ENCODE measurements at regions not wholly inside any gene's neighbourhood (a gene's known extent, or its start where the extent isn't known, plus 50 kb on each side); places are given as distances from the start of the nearest gene placed in this dataset.

DNA sequence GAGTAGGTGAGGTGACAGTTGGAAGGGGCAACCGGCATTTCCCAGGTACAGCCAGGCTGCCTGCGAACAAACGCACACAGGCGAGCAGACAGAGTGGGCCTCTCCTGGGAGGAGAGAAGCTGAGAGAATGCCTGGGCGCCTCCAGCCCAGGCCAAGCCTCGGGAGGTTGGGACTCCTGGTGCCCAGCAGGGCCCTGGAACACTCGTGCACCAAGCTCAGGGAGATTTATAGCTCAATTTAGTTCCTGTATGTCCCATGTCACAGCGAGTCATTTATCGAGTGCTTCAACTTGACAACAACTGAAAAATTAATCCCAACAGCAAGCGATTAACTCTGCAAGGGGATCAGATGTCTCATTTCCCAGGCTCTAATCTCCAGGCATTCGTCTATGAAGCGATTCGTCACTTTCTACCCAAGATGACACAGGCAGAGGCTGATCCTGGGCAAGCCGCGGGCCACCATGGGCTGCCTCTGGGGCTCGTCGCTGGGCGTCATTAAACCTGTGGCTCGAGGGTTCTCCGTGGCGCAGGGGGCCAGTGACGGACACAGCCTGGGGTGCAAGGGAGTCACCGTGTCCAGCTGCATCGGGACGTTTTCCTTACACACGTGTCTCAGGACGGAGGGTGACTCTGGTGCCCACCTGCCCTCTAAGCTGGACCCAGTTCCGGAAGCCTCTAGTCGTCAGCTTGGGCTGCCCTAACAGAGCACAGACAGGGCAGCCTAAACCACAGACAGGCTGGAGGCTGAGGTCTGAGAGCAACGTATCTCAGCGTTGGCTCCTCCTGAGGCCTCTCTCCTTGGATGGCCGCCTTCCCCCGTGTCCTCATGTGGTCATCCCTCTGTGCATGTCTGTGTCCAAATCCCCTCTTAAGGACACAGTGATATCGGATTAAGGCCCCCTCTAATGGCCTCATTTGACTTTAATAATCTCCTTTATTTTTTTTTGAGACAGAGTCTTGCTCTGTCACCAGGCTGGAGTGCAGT is 154.1 kb downstream of the CTTN start:
- H3K36me3 ChIP-seq: no peaks in the 10 kb centered on the region
- no peak overlapping the region for H3K4me3 ChIP-seq
- WGBS, 3 donors: 80 to 88% (median 85%) methylated on average over 34 of the region's 34 CpGs
- H3K9me3 ChIP-seq: no peaks in the 10 kb centered on the region
- intact Hi-C loops (cut with DNase I): no loop called here
- TF ChIP-seq, protein P1, sequence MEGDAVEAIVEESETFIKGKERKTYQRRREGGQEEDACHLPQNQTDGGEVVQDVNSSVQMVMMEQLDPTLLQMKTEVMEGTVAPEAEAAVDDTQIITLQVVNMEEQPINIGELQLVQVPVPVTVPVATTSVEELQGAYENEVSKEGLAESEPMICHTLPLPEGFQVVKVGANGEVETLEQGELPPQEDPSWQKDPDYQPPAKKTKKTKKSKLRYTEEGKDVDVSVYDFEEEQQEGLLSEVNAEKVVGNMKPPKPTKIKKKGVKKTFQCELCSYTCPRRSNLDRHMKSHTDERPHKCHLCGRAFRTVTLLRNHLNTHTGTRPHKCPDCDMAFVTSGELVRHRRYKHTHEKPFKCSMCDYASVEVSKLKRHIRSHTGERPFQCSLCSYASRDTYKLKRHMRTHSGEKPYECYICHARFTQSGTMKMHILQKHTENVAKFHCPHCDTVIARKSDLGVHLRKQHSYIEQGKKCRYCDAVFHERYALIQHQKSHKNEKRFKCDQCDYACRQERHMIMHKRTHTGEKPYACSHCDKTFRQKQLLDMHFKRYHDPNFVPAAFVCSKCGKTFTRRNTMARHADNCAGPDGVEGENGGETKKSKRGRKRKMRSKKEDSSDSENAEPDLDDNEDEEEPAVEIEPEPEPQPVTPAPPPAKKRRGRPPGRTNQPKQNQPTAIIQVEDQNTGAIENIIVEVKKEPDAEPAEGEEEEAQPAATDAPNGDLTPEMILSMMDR (IDR thresholded peaks at IDR 0.05): no peak
- TF ChIP-seq POLR2A (IDR thresholded peaks at IDR 0.05) (no peak), EP300 (IDR thresholded peaks at IDR 0.05) (no peak)
- DNase-seq: no peak
- H3K27me3 ChIP-seq: no peaks in the 10 kb centered on the region
- H3K27ac ChIP-seq: no peak overlapping the region
- no peaks in the 10 kb centered on the region for H3K4me1 ChIP-seq (ENCODE audit: insufficient read depth)

DNA sequence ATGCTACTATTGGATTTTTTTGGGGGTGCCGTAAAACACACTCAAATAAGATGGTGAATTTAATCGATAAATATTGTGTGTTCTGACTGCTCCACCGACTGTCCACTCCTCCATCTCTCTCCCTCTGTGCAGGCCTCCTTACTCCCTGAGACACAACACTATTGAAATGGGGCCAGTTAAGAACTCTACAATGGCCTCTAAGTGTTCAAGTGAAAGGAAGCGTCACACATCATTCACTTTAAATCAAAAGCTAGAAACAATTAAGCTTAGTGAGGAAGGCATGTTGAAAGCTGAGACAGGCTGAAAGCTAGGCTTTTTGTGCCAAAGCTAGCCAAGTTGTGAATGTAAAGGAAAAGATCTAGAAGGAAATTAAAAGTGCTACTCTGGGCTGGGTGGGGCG is 156.7 kb downstream of the CTTN start:
- Histone ChIP-seq H3K27ac (no peak overlapping the region), H3K9me3 (no peaks in the 10 kb centered on the region), H3K36me3 (no peaks in the 10 kb centered on the region), H3K4me3 (no peak overlapping the region), H3K4me1 (ENCODE audit: insufficient read depth) (no peaks in the 10 kb centered on the region), H3K27me3 (no peaks in the 10 kb centered on the region)
- TF ChIP-seq EP300 (IDR thresholded peaks at IDR 0.05) (no peak), POLR2A (IDR thresholded peaks at IDR 0.05) (no peak)
- TF ChIP-seq, protein P1 (IDR thresholded peaks at IDR 0.05): no peak
- intact Hi-C loops (cut with DNase I): no loop called here
- WGBS, 3 donors: 84 to 89% (median 88%) methylated on average over 5 of the region's 5 CpGs
- DNase-seq: no peak

DNA sequence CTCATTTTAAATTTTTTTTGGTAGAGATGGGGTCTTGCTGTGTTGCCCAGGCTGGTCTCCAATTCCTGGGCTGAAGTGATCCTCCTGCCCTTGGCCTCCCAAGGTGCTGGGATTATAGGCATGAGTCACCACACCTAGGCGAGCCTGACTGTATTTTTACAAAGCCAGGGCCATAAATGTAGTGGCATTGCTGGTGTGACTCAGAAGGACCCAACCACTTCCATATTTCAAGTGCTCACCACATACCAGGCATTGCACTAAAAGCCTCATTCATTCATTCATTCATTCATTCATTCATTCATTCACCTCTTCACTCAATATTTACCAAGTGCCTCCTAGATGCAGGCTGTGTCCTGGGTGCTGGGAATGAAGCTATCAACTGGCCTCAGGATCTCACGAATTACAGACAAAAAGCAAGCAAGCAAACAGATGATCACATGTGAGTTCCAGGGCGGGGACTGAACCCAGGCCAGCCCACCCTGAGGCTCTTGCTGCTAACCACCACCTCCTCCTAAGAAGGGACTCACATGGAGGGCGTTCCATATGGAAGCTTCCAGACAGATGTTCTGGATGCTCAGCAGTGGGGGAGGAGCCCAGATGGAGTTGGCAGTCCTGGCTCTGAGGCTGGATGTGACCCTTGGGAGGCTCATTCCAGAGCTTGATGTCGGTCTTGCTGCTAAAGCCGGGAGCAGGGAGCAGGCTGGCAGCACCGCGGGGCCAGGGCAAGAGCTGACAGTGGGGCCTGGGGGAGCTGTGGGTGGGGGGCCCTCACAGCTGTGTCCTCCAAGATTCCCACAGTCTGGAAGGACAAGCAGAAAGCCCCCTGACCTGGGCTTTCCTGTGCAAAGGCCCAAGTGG is 158.8 kb downstream of the CTTN start:
- H3K4me3 ChIP-seq: no peak overlapping the region
- no peaks in the 10 kb centered on the region for H3K36me3 ChIP-seq
- intact Hi-C loops (cut with DNase I): no loop called here
- no peaks in the 10 kb centered on the region for H3K9me3 ChIP-seq
- no peak overlapping the region for H3K27ac ChIP-seq
- TF ChIP-seq EP300 (IDR thresholded peaks at IDR 0.05): no peak
- TF ChIP-seq, protein P1 (IDR thresholded peaks at IDR 0.05): no peak
- no peak for TF ChIP-seq POLR2A (IDR thresholded peaks at IDR 0.05)
- WGBS, 3 donors: 45 to 63% (median 48%) methylated on average over 8 of the region's 8 CpGs
- no peaks in the 10 kb centered on the region for H3K27me3 ChIP-seq
- no peaks in the 10 kb centered on the region for H3K4me1 ChIP-seq (ENCODE audit: insufficient read depth)
- no peak for DNase-seq

DNA sequence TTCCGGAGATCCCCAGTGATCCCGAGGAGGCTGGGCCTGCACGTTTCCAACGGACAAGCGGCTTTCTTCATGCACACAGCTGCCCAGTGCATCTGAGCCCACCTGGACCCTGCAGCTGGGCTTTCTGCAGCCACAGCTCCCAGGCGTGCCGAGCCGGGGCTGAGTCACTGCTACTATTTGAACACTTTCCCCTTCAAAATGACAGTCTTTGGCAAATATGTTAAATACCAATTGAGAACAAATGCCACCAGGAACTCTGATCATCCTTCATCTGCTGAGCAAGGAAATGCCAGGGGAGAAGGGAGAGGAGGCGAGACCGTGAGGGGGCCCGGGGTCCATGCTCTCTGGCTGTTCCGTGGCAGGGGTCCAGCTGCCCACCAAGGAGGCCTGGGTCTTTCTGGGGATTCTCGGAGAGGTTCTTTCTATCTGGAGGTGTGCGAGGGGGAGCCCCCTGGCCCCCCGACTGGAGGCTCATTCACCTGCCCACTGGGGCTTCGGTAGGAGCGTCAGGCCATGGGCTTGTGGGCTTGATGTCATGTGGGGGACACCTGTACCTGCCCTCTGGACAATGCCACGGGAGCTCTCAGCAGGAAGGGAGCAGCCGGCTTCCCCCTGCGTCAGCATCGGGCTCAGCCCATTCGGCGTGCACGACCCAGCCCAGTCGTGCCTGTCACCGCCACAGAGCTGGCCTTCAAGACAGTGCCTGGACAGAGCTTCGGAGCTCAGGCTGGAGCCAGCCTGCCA is 159.6 kb downstream of the CTTN start:
- WGBS, 3 donors: 82 to 84% (median 83%) methylated on average over 27 of the region's 27 CpGs
- TF ChIP-seq EP300 (IDR thresholded peaks at IDR 0.05) (no peak), POLR2A (IDR thresholded peaks at IDR 0.05) (no peak)
- TF ChIP-seq, protein P1 (IDR thresholded peaks at IDR 0.05): no peak
- Histone ChIP-seq H3K4me1 (ENCODE audit: insufficient read depth) (no peaks in the 10 kb centered on the region), H3K27ac (no peak overlapping the region), H3K4me3 (no peak overlapping the region), H3K27me3 (no peaks in the 10 kb centered on the region), H3K9me3 (no peaks in the 10 kb centered on the region), H3K36me3 (no peaks in the 10 kb centered on the region)
- no peak for DNase-seq
- intact Hi-C loops (cut with DNase I): no loop called here

Data from ovary (tissue), 7 donors.